ENCODE measurements at regions not wholly inside any gene's neighbourhood (a gene's known extent, or its start where the extent isn't known, plus 50 kb on each side); places are given as distances from the start of the nearest gene placed in this dataset.
A peak's percentile ranks its signal among the peaks of the same experiment; 100 is the strongest.

DNA sequence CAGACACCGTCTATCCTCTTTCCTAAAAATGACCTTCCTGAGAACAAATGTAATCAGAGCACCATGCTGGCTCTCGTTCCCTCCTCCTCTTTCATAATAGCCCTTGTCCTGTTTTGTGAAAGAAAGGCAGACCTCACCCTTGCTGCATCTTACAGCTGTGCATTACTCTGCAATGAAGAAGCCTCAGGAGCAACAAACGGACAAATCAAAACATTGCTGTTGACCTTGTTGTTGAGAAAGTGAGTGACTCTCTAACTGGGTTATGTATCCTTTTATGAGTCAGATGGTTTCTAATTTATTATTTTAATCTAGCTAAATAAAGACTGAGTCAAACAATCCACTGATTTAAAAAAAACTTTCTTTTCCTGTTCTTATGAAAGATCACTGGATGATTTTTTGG is 180.9 kb downstream of the RPS29 start:
- H4K20me1 ChIP-seq (ENCODE audit: insufficient read depth) = no peaks in the 10 kb centered on the region
- H3K4me3 ChIP-seq (ENCODE audit: low read depth in 2 of 2, low read length in 1 of 2) = no peak overlapping the region
- no peak overlapping the region for H3K27ac ChIP-seq (ENCODE audit: low read depth in 2 of 2, low read length in 1 of 2)
- no peaks in the 10 kb centered on the region for H3K79me2 ChIP-seq (ENCODE audit: insufficient read depth)
- DNase-seq = no peak
- no peaks in the 10 kb centered on the region; the same call in 1 of the 2 replicates for H3K9me2 ChIP-seq
- no peaks in the 10 kb centered on the region; a peak in 2 of 4 replicates for H3K4me1 ChIP-seq (ENCODE audit: control insufficient read depth in 1 of 2, insufficient read depth in 2 of 2, low read depth in 1 of 2, low read length in 1 of 2)
- H3K9me3 ChIP-seq = no peaks in the 10 kb centered on the region
- H2AFZ ChIP-seq (ENCODE audit: low read depth) = no peak overlapping the region
- no peaks in the 10 kb centered on the region for H3K27me3 ChIP-seq (ENCODE audit: insufficient read depth)
- TF ChIP-seq NRF1 (IDR thresholded peaks at IDR 0.05; ENCODE audit: low read depth, low read length) (no peak), RXRA (IDR thresholded peaks at IDR 0.05; ENCODE audit: borderline replicate concordance, low read depth) (no peak), TEAD4 (IDR thresholded peaks at IDR 0.05; ENCODE audit: borderline replicate concordance, insufficient read depth) (no peak), TAF1 (IDR thresholded peaks at IDR 0.05; ENCODE audit: borderline replicate concordance, low read depth, low read length) (no peak), EP300 (IDR thresholded peaks at IDR 0.05; ENCODE audit: borderline replicate concordance in 1 of 2, low read depth in 1 of 2, low read length in 1 of 2) (no peak), TCF12 (IDR thresholded peaks at IDR 0.05) (no peak), SMC3 (IDR thresholded peaks at IDR 0.05; ENCODE audit: low read depth, low read length) (no peak)
- TF ChIP-seq, protein P1, sequence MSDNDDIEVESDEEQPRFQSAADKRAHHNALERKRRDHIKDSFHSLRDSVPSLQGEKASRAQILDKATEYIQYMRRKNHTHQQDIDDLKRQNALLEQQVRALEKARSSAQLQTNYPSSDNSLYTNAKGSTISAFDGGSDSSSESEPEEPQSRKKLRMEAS (IDR thresholded peaks at IDR 0.05; ENCODE audit: low read depth) = no peak
- TF ChIP-seq, protein P2, sequence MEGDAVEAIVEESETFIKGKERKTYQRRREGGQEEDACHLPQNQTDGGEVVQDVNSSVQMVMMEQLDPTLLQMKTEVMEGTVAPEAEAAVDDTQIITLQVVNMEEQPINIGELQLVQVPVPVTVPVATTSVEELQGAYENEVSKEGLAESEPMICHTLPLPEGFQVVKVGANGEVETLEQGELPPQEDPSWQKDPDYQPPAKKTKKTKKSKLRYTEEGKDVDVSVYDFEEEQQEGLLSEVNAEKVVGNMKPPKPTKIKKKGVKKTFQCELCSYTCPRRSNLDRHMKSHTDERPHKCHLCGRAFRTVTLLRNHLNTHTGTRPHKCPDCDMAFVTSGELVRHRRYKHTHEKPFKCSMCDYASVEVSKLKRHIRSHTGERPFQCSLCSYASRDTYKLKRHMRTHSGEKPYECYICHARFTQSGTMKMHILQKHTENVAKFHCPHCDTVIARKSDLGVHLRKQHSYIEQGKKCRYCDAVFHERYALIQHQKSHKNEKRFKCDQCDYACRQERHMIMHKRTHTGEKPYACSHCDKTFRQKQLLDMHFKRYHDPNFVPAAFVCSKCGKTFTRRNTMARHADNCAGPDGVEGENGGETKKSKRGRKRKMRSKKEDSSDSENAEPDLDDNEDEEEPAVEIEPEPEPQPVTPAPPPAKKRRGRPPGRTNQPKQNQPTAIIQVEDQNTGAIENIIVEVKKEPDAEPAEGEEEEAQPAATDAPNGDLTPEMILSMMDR (IDR thresholded peaks at IDR 0.05) = no peak
- TF ChIP-seq, protein P3, sequence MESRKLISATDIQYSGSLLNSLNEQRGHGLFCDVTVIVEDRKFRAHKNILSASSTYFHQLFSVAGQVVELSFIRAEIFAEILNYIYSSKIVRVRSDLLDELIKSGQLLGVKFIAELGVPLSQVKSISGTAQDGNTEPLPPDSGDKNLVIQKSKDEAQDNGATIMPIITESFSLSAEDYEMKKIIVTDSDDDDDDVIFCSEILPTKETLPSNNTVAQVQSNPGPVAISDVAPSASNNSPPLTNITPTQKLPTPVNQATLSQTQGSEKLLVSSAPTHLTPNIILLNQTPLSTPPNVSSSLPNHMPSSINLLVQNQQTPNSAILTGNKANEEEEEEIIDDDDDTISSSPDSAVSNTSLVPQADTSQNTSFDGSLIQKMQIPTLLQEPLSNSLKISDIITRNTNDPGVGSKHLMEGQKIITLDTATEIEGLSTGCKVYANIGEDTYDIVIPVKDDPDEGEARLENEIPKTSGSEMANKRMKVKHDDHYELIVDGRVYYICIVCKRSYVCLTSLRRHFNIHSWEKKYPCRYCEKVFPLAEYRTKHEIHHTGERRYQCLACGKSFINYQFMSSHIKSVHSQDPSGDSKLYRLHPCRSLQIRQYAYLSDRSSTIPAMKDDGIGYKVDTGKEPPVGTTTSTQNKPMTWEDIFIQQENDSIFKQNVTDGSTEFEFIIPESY (IDR thresholded peaks at IDR 0.05; ENCODE audit: borderline replicate concordance, low read depth) = no peak
- no peaks in the 10 kb centered on the region for H3K36me3 ChIP-seq (replicated peaks in 1 of 2; ENCODE audit: control insufficient read depth in 1 of 2, insufficient read depth in 2 of 2, low read length in 1 of 2)
- ChIA-PET POLR2A (no interaction called here), CTCF (no interaction called here)
- peaks cover 6% of the 10 kb centered on the region for H3F3A ChIP-seq (replicated peaks; ENCODE audit: insufficient read depth)
- 32% methylated on average over 3 of the region's 3 CpGs for WGBS (ENCODE audit: low lambda C conversion rate)
- no peak overlapping the region for H3K9ac ChIP-seq
- peak overlapping the region; percentile 7; the same call in 1 of the 2 replicates for H3K4me2 ChIP-seq

DNA sequence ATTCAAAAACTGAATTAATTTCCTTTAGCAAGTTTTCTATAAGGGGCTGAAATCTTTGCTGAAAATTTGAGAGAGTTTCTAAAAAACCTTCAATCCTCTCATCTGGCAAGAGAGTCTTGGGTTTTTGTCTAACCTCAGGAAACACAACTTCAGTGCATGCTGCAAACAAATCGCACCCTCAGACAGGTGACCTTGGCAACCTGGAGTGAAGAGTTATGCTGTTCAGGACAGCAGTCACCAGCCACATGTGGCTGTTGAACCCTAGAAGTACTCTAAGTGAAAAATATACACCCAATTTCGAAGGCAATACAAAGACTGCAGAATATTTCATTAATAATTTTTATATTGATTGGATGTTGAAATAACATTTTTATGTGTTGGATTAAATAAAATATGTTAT is 184.8 kb downstream of the RPS29 start:
- Histone ChIP-seq H3K79me2 (ENCODE audit: insufficient read depth) (no peaks in the 10 kb centered on the region), H3K9me2 (no peaks in the 10 kb centered on the region; the same call in 1 of the 2 replicates), H3K9me3 (no peaks in the 10 kb centered on the region), H3F3A (replicated peaks; ENCODE audit: insufficient read depth) (peaks cover 6% of the 10 kb centered on the region), H3K27ac (ENCODE audit: low read depth in 2 of 2, low read length in 1 of 2) (no peak overlapping the region), H3K4me2 (no peak overlapping the region), H3K9ac (no peak overlapping the region), H4K20me1 (ENCODE audit: insufficient read depth) (no peaks in the 10 kb centered on the region), H2AFZ (ENCODE audit: low read depth) (no peak overlapping the region), H3K4me1 (ENCODE audit: control insufficient read depth in 1 of 2, insufficient read depth in 2 of 2, low read depth in 1 of 2, low read length in 1 of 2) (no peaks in the 10 kb centered on the region; a peak in 2 of 4 replicates), H3K4me3 (ENCODE audit: low read depth in 2 of 2, low read length in 1 of 2) (no peak overlapping the region), H3K27me3 (ENCODE audit: insufficient read depth) (no peaks in the 10 kb centered on the region), H3K36me3 (replicated peaks in 1 of 2; ENCODE audit: control insufficient read depth in 1 of 2, insufficient read depth in 2 of 2, low read length in 1 of 2) (no peaks in the 10 kb centered on the region)
- WGBS (ENCODE audit: low lambda C conversion rate) = 12% methylated on average over 2 of the region's 2 CpGs
- CTCF ChIA-PET = no interaction called here
- DNase-seq = no peak
- no peak for TF ChIP-seq EZH2phosphoT487 (IDR thresholded peaks at IDR 0.05; ENCODE audit: borderline replicate concordance, low read depth)
- TF ChIP-seq, protein P2 (IDR thresholded peaks at IDR 0.05) = no peak
- TF ChIP-seq, protein P4, sequence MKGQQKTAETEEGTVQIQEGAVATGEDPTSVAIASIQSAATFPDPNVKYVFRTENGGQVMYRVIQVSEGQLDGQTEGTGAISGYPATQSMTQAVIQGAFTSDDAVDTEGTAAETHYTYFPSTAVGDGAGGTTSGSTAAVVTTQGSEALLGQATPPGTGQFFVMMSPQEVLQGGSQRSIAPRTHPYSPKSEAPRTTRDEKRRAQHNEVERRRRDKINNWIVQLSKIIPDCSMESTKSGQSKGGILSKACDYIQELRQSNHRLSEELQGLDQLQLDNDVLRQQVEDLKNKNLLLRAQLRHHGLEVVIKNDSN (IDR thresholded peaks at IDR 0.05; ENCODE audit: borderline replicate concordance, low read depth) = no peak
- POLR2A ChIA-PET = no interaction called here

Data from SK-N-SH (cell line).